ENCODE measurements at regions not wholly inside any gene's neighbourhood (a gene's known extent, or its start where the extent isn't known, plus 50 kb on each side); places are given as distances from the start of the nearest gene placed in this dataset.

DNA sequence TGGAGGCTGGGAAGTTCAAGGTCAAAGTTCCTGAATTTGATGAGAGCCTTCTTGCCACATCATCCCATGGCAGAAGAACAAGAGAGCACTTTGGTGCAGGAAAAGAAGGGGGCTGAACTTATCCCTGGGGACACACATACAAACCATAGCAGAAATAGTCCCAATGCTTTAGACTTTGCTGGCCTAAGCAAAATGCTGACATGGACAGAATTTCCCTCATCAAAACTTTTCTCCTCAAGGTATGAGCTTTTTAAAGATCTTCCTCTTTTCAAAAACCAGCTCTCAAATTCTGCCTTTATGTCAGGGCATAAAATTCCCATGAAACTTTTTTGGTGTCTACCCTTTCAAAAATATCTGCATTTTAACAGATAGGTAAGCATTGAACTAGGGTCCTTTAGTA, 341.8 kb upstream of the SMARCA2 start:
- DNase-seq (ENCODE audit: low spot score) = no peak

DNA sequence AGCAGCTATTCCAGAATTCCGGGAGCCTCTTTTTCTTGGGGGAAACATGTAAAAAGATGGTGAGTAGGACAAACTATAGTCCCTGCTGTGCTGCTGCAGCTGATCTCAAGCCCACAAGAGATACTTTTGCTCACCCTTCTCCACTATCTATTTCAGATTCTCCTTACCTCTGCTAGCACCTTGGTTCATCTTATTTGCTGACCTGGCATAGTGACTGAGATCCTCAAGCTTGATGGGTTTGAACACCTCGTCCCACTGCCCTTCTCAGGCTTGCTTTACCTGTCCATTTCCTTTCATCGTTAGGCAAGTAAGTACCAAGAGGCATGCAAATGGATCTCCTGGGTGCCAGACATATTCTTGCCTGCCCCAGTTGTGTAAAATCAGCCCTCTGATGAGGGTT, 338.4 kb upstream of the SMARCA2 start:
- DNase-seq (ENCODE audit: low spot score) = no peak

DNA sequence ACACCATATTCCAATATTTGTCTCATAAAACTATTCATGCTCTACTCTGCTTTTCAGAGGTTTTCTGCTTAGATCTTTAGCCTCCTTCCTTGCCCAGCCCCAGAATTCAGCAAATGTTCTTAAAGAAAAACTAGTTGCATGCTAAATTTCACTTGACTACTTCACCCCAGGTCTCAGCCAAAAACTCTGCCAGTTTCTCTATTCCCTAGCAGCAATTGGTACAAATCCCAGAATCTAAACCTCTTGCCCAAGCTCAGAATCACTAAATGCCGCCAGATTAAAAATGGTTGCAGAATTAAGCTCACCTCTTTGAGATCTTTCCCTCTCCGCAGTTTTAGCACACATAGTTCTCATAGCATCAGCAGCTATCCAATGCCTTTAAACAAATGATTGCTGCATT, 331.2 kb upstream of the SMARCA2 start:
- DNase-seq (ENCODE audit: low spot score) = no peak

DNA sequence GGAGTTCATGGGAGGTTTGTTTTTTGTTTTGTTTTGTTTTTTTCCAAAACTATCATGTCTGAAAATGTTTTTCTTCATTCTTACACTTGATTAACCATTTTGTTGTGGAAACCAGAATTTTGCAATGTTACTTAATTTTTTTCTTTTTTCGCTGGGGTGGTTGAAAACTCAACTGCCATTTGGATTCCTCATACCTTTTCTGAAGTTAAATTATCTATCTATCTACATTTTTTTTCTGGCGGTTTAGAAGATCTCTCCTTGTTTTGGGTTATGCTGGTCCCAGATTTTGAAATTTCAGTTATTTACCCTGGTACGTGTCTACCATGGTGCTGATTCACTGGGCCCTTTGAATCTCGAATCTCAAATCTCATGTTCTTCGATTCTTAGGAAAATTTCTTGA, 316.2 kb upstream of the SMARCA2 start:
- no peak for DNase-seq (ENCODE audit: low spot score)

DNA sequence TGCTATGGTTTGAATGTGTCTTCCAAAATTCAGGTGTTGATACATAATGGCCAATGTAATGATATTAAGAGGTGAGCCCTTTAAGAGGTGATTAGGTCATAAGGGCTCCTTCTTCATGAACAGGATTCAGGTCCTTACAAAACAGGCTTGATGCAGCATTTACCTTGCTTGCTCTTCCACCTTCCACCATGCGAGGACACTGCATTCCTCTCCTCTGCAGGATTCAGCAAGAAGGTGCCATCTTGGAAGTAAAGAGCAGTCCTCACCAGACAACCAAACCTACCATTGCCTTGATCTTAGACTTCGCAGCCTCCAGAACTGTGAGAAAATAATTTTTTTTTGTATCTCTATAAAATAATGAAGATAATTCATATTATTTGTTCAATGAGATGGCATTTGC, 314.0 kb upstream of the SMARCA2 start:
- no peak for DNase-seq (ENCODE audit: low spot score)

DNA sequence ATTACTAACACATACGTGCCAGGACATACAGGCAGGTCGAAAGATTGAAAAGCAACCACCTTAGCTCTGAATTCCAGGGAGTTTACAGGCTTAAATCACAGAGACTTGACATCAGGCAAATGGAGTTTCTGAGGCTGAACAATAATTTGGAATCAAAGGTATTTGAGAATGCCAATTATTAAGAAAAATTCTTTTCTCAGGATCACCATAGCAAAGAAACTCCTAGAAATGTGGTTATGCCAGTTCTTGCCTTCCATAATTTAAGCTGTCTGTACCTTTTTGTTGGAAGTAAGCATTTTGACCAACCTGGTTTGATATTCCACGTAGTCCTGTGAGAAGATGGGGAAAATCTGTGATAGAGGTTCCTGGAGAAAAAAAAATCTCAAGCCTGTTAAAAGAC, 312.4 kb upstream of the SMARCA2 start:
- DNase-seq (ENCODE audit: low spot score) = no peak

DNA sequence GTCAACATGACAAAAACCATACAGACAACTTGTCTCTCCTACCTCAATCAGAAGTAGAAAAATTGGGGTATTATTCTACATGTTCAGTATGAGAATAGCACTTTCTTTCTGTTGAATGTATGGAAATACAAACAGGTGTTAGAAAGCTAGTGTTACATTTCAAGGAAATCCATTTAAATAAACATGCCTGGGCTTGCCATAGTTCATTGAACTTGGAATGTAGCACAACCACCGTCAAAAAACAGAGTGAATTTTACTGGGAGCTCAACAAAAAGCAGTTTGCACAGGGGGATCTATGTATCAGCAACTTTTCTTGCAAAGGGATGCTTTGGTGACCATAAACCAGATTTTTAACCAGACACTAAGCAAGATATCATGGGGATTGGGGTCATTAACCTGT, 307.9 kb upstream of the SMARCA2 start:
- DNase-seq (ENCODE audit: low spot score) = no peak

DNA sequence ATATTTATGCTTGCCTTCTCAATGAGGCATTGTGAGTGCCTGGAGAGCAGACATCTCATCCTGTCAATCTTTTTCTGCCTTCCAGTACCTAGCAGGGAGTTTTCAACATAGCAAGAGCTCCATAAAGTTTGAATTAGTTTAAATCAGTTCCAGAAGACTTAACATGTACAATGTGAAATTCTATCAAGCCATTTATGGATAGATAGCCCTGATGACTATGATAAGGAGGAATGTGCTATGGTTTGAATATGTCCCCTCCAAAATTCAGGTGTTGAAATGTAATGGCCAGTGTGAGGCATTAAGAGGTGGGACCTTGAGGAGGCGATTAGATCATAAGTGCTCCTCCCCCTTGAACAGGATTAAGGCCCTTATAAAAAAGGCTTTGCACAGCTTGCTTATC, 306.9 kb upstream of the SMARCA2 start:
- no peak for DNase-seq (ENCODE audit: low spot score)

DNA sequence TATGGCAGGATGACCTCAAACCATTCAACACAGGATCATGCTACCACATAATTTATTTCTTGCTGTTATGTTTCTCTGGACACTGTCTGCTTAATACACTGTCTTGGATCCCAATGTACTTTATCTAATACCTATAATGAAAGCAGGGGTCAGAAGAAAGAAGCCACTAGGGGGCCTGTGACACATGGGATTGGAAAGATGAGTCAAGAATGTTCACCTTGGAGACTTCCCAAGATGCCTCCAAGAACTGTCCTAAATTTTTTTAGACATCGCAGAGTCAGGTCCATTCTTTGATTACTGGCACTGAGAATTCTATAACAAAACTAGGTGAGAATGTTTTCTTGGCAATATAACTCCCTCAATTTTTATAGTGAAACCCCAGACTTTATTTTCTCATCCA, 305.8 kb upstream of the SMARCA2 start:
- DNase-seq (ENCODE audit: low spot score) = peak; percentile 37

DNA sequence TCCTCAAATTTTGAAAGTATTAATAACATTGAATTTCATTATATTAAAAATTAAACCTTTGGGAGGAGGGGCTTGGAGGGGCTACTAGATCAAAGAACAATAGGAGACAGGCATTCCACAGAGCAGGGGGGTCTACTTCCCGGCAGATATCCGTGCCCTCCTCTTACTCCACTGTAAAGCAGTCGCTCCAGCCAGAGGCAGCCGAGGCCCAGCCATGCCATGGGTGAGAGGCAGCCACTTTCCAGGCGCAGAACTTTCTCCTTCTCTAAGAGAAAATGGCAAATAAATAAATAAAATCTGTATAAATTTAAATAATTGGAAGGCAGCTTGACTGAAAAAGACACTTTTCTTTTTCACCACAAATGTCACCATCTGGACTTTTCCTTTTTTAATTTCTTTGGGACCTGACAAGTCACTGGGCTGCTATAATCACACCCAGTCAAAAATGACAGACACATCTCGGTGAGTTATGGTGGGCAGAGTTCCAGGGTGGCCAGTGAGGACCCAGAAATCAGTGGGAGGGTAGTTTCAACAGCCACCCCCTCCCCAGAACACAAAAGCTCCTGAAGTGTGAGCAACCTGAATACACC, 302.2 kb upstream of the SMARCA2 start:
- no peak for DNase-seq (ENCODE audit: low spot score)

DNA sequence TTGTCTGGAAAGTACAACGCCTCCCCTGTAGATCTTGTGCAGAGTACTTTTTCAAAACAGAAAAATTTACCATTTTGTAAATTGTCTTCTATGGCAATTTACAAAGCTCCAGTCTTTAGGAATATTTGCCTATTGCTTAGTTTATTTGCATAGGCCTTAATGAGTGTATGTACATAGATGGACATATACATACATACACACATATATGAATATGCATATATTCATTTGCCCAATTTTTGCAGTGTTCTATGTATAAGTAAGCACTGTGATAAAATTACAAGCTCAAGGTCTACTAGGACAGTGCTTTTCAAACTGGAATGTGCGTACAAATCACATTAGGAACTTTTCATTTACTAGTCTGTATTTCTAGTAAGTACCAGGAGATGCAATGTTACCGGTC, 301.3 kb upstream of the SMARCA2 start:
- DNase-seq (ENCODE audit: low spot score) = no peak

DNA sequence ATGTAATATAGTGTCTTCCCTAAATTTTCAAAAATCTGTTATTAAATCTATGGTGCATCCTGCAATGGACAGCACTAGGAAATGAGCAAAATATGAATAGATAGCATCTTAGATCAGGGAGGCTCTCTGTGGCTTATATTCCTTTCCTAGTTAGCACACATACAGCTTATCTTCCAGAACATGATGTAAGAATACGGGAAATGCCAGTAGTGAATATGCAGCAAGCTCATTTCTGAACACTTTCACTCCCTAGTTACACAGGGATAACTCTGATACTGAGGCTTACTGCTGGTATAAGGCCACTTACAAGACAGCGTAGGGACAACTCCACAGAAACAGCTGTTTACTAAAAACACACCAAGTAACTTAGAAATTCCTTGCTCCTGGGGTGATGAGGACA, 297.3 kb upstream of the SMARCA2 start:
- DNase-seq (ENCODE audit: low spot score) = no peak

DNA sequence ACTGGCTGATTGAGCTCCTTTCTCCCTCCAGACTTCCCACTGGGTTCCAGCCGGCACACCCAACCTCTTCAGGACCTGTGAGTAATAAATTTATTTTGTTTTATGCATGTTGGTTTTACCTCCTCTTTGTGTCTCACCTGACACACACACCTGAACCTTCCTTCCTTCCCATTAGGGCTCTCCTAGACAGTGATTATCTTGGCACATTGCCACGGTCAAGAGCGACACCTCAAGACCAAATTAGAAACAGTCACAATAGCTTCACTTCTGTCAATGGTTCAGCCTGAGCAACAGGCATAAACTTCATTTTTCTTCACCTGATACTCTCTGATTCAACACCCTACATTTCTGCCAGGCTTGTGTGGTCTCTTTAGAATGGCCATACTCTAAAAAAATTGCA, 296.3 kb upstream of the SMARCA2 start:
- peak; percentile 20 for DNase-seq (ENCODE audit: low spot score)

DNA sequence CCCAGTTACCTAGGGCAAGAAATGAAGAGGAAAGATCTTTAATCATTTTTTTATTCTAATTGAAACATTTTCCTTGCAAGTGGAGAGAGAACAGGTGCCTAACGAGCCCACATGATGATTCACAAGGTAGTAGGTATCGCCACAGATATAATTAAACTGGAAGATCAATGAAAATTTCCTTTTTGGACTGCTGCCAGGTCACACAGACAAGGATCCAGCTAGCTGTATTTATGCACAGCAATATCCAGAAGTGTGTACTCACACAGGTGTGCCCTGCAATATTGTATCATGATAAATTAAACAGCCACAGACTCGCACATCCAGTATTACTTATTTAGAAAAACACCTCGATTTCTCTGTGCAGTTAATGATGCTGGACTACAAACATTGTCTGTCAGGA, 294.0 kb upstream of the SMARCA2 start:
- no peak for DNase-seq (ENCODE audit: low spot score)

DNA sequence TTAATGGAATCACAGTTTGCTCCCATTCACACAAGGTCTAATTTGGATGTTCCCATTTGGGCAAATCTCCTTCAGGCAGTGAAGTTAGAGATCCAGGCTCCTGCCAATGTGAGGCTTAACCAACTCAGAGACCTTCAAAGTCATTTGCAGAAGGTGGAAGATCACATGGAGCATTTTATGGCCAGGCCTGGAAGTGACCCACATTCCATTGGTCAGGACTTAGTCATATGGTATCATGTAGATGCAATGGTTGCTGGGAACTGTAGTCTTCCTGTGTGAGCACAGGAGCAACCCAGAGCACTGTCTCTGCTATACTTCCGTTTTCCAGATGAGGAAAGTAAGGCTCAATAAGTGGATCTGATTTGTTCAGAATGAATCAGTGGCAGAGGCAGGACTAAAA, 292.7 kb upstream of the SMARCA2 start:
- peak; percentile 23 for DNase-seq (ENCODE audit: low spot score)

DNA sequence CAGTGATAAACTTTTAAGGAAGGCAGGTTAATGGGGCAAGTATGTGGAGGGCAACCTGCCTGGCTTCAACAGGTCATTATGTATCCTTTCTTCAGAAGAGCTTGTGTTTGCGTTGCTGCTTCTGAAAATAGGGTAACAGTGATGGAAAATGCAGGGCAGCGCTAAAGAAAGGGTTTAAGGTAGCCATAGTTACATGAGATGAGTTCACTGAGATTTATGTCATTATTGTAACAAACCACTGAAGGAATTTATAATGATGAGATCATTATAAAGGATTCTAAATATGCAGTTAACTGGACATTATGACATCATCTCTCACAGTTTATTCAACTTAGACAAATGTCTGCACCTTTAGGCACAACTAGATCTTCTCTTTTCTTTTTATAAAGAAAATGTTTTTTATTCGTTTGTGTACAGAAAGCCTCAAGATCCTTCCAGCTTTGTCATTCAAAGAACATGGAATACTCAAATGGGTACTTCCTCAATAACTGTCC, 291.6 kb upstream of the SMARCA2 start:
- DNase-seq (ENCODE audit: low spot score) = no peak

DNA sequence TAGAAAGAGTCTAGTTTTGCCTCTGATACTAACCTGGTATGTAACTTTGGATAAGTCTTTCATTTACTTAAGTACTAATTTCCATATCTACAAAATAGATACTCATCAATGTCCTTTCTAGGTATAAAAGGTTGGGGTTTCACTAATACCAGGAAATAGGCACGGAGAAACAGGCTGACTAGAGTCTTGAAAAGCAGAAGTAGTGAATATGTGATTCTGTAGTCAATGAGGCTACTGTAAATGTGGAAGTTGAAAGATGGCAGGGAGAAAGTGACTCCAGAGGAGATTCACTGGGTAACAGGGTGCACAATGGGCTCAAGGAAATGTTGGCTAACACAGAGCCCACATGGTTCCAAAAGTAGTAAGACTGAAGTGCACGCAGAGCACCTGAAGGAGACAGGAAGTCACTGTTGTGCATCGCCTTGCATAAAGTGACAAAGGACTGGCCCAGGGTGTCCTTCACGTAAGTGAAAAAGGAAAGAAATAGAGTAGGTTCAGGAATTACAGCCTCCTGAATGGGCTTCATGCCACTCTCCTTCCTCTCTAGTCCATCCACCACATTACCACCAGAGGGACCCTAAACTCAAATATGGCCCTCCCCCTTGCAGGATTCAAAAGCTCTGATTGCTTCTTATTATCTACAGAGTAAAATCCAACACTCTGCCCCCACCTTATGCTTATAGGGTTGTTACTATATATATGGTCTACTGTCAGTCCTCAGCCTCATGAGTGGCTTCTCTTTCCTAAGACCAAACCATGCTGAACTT, 288.0 kb upstream of the SMARCA2 start:
- DNase-seq (ENCODE audit: low spot score) = peak; percentile 22

DNA sequence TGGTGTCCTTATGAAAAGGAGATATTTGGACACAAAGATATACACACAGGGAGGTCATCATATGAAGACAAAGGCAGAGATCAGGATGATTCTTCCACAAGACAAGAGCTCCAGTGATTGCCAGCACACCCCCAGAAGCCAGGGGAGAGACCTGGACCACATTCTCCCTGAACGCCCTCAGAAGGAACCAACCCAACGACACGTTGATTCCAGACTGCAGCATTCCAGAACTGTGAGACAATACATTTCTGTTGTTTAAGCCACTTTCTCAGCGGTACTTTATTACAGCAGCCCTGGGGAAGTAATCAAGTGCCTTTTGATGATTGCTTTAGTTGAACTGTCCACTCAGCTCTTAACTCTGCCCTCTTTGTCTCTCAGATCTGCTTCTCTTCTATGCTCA, 285.5 kb upstream of the SMARCA2 start:
- DNase-seq (ENCODE audit: low spot score) = no peak

DNA sequence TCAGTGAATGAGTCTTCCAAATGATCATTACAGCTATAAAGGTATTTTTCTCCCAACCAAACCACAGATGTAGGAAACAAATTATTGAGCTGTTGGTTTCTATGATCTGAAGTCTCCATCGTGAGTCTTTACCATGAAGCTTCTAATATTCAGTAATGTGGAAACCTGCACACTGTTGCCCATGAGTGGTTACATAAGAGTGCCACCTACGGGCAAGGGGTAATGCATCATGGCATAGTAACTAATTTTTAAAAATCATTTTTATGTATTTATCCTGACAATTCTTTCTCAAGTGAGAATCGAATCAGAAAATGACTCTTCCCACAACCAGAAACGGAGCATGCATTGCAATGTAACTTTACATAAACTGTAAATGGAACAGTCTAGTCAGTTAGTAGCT, 282.5 kb upstream of the SMARCA2 start:
- peak; percentile 28 for DNase-seq (ENCODE audit: low spot score)

DNA sequence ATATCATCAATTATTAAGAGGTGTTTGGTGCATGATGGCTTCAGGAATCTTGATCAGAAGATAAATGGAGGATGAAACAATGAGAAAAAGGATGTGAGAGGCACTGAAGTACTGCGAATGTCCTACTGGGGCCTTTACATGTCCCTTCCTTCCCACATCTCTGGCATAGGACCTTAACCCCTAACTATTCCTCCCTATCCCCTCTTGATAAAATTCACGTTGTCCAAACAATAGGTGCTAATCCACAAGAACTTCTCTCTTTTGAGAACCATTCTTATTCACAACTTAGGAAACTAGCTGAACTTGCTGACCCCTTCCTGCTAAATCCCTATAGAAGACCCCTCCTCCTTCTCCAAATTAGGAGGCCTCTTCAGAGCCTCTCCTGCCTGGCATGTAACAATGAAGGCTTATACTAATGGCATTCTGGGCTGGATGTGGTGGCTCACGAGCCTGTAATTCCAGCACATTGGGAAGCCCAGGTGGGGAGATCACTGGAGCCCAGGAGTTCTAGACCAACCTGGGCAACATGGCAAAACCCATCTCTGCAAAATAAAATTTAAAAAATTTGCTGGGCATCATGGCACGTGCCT, 276.5 kb upstream of the SMARCA2 start:
- DNase-seq (ENCODE audit: low spot score) = no peak

DNA sequence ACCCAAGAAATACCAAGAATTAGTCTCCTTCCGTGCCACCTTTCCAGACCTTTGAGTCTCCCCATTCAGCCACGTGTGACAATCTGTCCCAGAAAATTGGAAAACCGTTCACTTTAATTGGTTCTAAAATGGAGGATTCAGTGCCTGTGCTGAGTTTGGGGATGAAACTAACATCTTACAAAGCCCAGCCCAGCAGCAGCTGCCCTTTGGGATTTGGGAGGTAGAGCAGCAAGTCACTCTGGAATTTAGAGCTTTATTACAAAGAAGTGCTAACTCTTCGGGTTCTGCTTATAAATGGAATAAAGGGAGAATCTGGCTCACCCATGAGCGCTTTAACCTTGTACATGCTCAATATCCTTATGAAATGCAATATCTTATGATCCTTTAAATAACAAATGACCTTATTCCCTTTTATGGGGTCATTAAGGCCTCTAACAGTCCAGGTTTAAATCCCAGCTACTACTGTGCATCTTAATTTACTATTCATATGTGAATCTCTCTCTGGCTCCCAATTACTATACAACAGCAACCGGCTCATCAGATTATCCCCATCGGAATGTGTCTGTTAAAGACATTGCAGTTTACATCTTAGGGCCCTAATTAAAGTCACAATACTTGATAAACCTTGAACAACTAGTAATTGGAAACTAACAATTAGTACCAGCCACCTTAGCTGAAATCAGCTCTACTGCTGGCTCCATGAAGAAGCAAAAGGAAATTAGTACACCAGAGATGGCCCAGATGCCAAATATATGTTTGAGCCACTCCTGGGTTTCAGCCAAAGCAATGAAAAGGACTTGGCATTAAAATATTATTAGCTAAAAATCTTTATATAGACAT, 271.8 kb upstream of the SMARCA2 start:
- DNase-seq (ENCODE audit: low spot score) = no peak

DNA sequence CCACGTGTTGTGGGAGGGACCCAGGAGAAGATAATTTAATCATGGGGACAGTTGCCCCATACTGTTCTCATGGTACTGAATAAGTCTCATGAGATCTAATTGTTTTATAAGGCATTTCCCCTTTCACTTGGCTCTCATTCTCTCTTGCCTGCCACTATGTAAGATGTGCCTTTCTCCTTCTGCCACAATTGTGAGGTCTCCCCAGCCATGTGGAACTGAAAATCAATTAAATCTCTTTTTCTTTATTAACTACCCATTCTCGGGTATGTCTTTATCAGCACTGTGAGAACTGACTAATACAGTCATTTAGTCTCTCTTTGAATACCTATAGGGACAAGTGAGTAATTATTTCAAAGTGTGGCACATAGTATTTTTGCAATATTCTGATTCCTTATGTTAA, 269.2 kb upstream of the SMARCA2 start:
- no peak for DNase-seq (ENCODE audit: low spot score)
